ENCODE measurements at regions not wholly inside any gene's neighbourhood (a gene's known extent, or its start where the extent isn't known, plus 50 kb on each side); places are given as distances from the start of the nearest gene placed in this dataset.

DNA sequence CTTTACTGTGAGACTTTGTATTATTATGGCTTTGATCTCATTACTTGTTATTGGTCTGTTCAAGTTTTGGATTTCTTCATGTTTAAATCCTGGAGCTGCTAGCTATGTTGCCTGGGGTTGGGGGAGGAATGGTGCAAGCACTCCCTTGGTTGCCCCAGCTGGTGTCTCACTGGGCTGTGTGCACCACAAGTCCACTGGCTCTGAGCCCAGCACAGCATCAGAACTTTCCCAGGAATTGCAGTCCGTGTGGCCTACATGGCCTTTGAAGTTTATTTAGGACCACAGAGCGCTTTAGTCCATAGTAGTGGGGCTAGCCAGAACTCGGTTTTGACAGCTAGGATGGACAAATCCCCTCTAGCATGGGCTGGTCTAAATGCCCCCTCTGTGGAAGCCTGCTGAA, 278.8 kb upstream of the RPS6KA3 start:
- TF ChIP-seq, protein P1, sequence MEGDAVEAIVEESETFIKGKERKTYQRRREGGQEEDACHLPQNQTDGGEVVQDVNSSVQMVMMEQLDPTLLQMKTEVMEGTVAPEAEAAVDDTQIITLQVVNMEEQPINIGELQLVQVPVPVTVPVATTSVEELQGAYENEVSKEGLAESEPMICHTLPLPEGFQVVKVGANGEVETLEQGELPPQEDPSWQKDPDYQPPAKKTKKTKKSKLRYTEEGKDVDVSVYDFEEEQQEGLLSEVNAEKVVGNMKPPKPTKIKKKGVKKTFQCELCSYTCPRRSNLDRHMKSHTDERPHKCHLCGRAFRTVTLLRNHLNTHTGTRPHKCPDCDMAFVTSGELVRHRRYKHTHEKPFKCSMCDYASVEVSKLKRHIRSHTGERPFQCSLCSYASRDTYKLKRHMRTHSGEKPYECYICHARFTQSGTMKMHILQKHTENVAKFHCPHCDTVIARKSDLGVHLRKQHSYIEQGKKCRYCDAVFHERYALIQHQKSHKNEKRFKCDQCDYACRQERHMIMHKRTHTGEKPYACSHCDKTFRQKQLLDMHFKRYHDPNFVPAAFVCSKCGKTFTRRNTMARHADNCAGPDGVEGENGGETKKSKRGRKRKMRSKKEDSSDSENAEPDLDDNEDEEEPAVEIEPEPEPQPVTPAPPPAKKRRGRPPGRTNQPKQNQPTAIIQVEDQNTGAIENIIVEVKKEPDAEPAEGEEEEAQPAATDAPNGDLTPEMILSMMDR (conservative IDR thresholded peaks at IDR 0.05; ENCODE audit: low read length): no peak
- DNase-seq (ENCODE audit: low read depth): peak; percentile 49
- no peak overlapping the region for H3K4me3 ChIP-seq (ENCODE audit: low read length)

- H3K4me3 ChIP-seq (ENCODE audit: low read length): no peak overlapping the region
- TF ChIP-seq, protein P1 (conservative IDR thresholded peaks at IDR 0.05; ENCODE audit: low read length): no peak
- no peak for DNase-seq (ENCODE audit: low read depth)
These were observed 275.4 kb upstream of the RPS6KA3 start for GRCh38 chrX:20542072-20542471.

- no peak overlapping the region for H3K4me3 ChIP-seq (ENCODE audit: low read length)
- TF ChIP-seq, protein P1 (conservative IDR thresholded peaks at IDR 0.05; ENCODE audit: low read length): no peak
- no peak for DNase-seq (ENCODE audit: low read depth)
These were observed 272.3 kb upstream of the RPS6KA3 start for GRCh38 chrX:20538974-20539373.

- peak; percentile 54 for DNase-seq (ENCODE audit: low read depth)
- H3K4me3 ChIP-seq (ENCODE audit: low read length): no peak overlapping the region
- TF ChIP-seq, protein P1 (conservative IDR thresholded peaks at IDR 0.05; ENCODE audit: low read length): no peak
These were observed 265.0 kb upstream of the RPS6KA3 start for GRCh38 chrX:20531667-20532066.

DNA sequence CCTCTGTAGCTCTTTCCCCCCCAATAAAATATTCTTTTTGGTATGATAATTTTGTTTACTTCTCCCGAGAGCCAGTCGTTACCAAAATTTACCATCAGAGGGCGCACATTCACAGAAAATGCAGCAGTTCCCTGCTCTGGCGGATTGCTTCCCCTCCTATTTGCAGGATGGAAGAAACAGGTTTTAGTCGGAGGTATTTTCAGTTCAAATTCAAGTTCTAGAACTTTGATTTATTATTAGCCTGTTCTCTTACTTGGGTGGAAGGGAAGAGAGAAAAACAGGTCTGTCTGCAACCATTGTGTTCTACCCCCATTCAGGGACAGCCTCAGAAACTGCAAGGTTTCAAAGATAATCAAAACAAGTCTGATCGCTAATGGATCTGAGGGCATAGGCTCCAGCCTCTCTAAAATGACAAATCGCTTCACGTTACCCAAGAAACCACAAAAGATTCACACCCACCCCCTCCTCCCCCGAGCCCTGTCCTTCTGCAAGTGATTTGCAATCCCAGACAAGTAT, 263.8 kb upstream of the RPS6KA3 start:
- peak; percentile 61 for DNase-seq (ENCODE audit: low read depth)
- TF ChIP-seq, protein P1 (conservative IDR thresholded peaks at IDR 0.05; ENCODE audit: low read length): peak; percentile 65
- H3K4me3 ChIP-seq (ENCODE audit: low read length): peak overlapping the region; percentile 34

DNA sequence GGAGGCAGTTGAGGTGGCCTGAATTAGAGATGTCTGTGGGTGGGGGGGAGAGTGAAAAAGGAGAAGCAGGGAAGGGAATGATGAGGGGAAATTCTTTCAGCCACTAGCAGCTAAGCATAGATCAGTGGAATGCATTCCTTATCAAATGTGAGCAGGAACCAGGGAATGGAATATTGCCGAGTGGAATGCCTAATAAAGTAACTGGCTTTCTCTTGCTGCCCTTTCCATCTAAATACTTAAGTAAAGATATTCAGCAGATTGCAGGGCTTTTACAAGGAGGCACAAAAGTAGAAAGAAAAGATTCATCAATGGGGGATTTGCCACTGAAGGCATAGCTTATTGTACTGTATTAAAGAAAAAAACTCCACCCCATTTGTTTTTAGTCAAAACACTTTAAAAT, 263.0 kb upstream of the RPS6KA3 start:
- H3K4me3 ChIP-seq (ENCODE audit: low read length): no peak overlapping the region
- TF ChIP-seq, protein P1 (conservative IDR thresholded peaks at IDR 0.05; ENCODE audit: low read length): no peak
- DNase-seq (ENCODE audit: low read depth): no peak

DNA sequence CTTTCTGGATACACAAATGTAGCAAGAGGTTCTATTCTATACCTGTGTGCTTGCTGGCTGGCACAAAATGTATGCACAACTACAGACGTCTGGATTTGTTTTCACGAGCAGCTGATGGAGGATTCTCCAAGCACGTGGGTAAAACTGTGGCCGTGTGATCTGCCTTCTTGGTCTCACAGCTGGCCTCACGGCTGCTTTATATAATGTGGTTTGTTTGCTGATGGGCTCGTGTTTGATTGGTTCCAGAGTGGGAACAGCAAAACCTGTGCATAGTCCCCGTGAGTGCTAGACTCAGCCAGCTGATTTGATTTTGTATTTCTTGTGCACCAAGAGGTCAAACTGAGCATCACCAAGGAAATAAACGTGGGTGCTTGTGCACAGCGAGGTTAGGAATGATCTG, 262.6 kb upstream of the RPS6KA3 start:
- TF ChIP-seq, protein P1 (conservative IDR thresholded peaks at IDR 0.05; ENCODE audit: low read length): no peak
- H3K4me3 ChIP-seq (ENCODE audit: low read length): no peak overlapping the region
- DNase-seq (ENCODE audit: low read depth): no peak

Measured in AG10803 (cell line).